ENCODE measurements at regions not wholly inside any gene's neighbourhood (a gene's known extent, or its start where the extent isn't known, plus 50 kb on each side); places are given as distances from the start of the nearest gene placed in this dataset.
"Not testable (repeated sequence)": the region's sequence is repeated elsewhere in the genome, so short reads cannot be mapped to it uniquely, and the experiment has no call there.

GRCh38 chr12:68387338-68387737, 55.2 kb upstream of the MDM1 start:
- no peak for DNase-seq

- no peak for DNase-seq
Measured at GRCh38 chr12:68389305-68389704, 57.1 kb upstream of the MDM1 start.

- DNase-seq, result no peak
Measured at GRCh38 chr12:68391937-68392336, 59.8 kb upstream of the MDM1 start.

GRCh38 chr12:68392376-68392775, 60.2 kb upstream of the MDM1 start:
- no peak for DNase-seq

- DNase-seq, result no peak
Measured at GRCh38 chr12:68393417-68393816, 61.3 kb upstream of the MDM1 start.

- no peak for DNase-seq
Measured at GRCh38 chr12:68397566-68398158, 65.5 kb upstream of the MDM1 start.

- not testable (repeated sequence) for DNase-seq
Measured at GRCh38 chr12:68398689-68399088, 66.5 kb upstream of the MDM1 start.

GRCh38 chr12:68400226-68400829, 68.2 kb upstream of the MDM1 start:
- peak; percentile 45 for DNase-seq

GRCh38 chr12:68402422-68402821, 70.3 kb upstream of the MDM1 start:
- no peak for DNase-seq

- DNase-seq, result no peak
Measured at GRCh38 chr12:68403296-68403695, 71.1 kb upstream of the MDM1 start.

GRCh38 chr12:68403711-68404110, 71.5 kb upstream of the MDM1 start:
- DNase-seq, result no peak

GRCh38 chr12:68405343-68405781, 73.2 kb upstream of the MDM1 start:
- DNase-seq, result no peak

GRCh38 chr12:68406134-68406576, 74.0 kb upstream of the MDM1 start:
- DNase-seq, result peak; percentile 23

- DNase-seq, result no peak
Measured at GRCh38 chr12:68406911-68407310, 74.7 kb upstream of the MDM1 start.

GRCh38 chr12:68410018-68410660, 78.0 kb upstream of the MDM1 start:
- DNase-seq, result no peak

GRCh38 chr12:68411371-68411770, 79.2 kb upstream of the MDM1 start:
- no peak for DNase-seq

- DNase-seq, result no peak
Measured at GRCh38 chr12:68414988-68415387, 82.8 kb upstream of the MDM1 start.

GRCh38 chr12:68416350-68416749, 84.2 kb upstream of the MDM1 start:
- DNase-seq, result no peak

GRCh38 chr12:68416826-68417225, 84.7 kb upstream of the MDM1 start:
- no peak for DNase-seq

- no peak for DNase-seq
Measured at GRCh38 chr12:68418137-68418460, 85.9 kb upstream of the MDM1 start.

GRCh38 chr12:68420225-68421010, 88.3 kb upstream of the MDM1 start:
- no peak for DNase-seq

- no peak for DNase-seq
Measured at GRCh38 chr12:68422159-68422558, 90.0 kb upstream of the MDM1 start.

GRCh38 chr12:68422956-68423574, 90.9 kb upstream of the MDM1 start:
- DNase-seq, result no peak

All from COR-L47 (cell line).